IPS DF 6.9 (cell line): ENCODE measurements at regions not wholly inside any gene's neighbourhood (a gene's known extent, or its start where the extent isn't known, plus 50 kb on each side); places are given as distances from the start of the nearest gene placed in this dataset.

Source experiments
- DNase-seq: peaks from one replicate; pipeline ENCODE4 v3.0.0-alpha.2; 2013; ENCODE audit warnings: low read depth, low spot score
- H3K27ac ChIP-seq: one replicate; pipeline ENCODE4 v1.5.1; 2013; ENCODE audit warnings: low read length, control low read depth
- H3K27me3 ChIP-seq: 2 replicates; pipeline ENCODE4 v1.6.1; 2013; ENCODE audit warnings: mild to moderate bottlenecking, low read length; ENCODE audit not compliant: control insufficient read depth, insufficient read depth
- H3K36me3 ChIP-seq: 2 replicates; pipeline ENCODE4 v1.6.1; 2013; ENCODE audit warnings: low read length; ENCODE audit not compliant: control insufficient read depth, insufficient read depth
- H3K4me1 ChIP-seq: 2 replicates; pipeline ENCODE4 v1.6.1; 2013; ENCODE audit warnings: low read length; ENCODE audit not compliant: control insufficient read depth, insufficient read depth
- H3K4me3 ChIP-seq: 2 replicates; pipeline ENCODE4 v1.5.1; 2013; ENCODE audit warnings: mild to moderate bottlenecking, low read length
- H3K9me3 ChIP-seq: 2 replicates; pipeline ENCODE4 v1.6.1; 2013; ENCODE audit warnings: low read length, inconsistent platforms; ENCODE audit not compliant: control insufficient read depth, insufficient read depth
- WGBS: extraction: QIAGEN DNeasy Blood & Tissue Kit; methylation state at CpG from one replicate; pipeline ENCODE4 v1.1.7; 2013; ENCODE audit warnings: mixed read lengths, missing lambda C conversion rate; ENCODE audit not compliant: insufficient read length, insufficient coverage; 5-methylcytosine and 5-hydroxymethylcytosine counted together

GRCh38 chr5:118043531-118043930 is 944.8 kb downstream of the DTWD2 start:
- Histone ChIP-seq H3K4me3 (no peak overlapping the region), H3K27ac (no peak overlapping the region), H3K4me1 (no peaks in the 10 kb centered on the region), H3K36me3 (no peaks in the 10 kb centered on the region), H3K27me3 (no peaks in the 10 kb centered on the region), H3K9me3 (no peaks in the 10 kb centered on the region)
- DNase-seq: no peak

GRCh38 chr5:118042076-118042475 is 946.3 kb downstream of the DTWD2 start:
- Histone ChIP-seq H3K4me3 (no peak overlapping the region), H3K27me3 (no peaks in the 10 kb centered on the region), H3K9me3 (no peaks in the 10 kb centered on the region), H3K4me1 (no peaks in the 10 kb centered on the region), H3K27ac (no peak overlapping the region), H3K36me3 (no peaks in the 10 kb centered on the region)
- DNase-seq: no peak
- 100% methylated on average over 1 of the region's 2 CpGs for WGBS

- no peak overlapping the region for H3K4me3 ChIP-seq
- no peaks in the 10 kb centered on the region for H3K27me3 ChIP-seq
- no peaks in the 10 kb centered on the region for H3K4me1 ChIP-seq
- no CpG with 5 or more reads among the region's 1 CpG for WGBS
- no peak overlapping the region for H3K27ac ChIP-seq
- no peak for DNase-seq
- H3K9me3 ChIP-seq: no peaks in the 10 kb centered on the region
- H3K36me3 ChIP-seq: no peaks in the 10 kb centered on the region
These were observed 947.9 kb downstream of the DTWD2 start for GRCh38 chr5:118040496-118040895.

GRCh38 chr5:118033686-118034338 is 954.5 kb downstream of the DTWD2 start:
- no CpG with 5 or more reads among the region's 31 CpGs for WGBS
- no peak overlapping the region for H3K4me3 ChIP-seq
- no peaks in the 10 kb centered on the region for H3K4me1 ChIP-seq
- no peak for DNase-seq
- H3K27me3 ChIP-seq: no peaks in the 10 kb centered on the region
- no peak overlapping the region for H3K27ac ChIP-seq
- no peaks in the 10 kb centered on the region for H3K9me3 ChIP-seq
- no peaks in the 10 kb centered on the region for H3K36me3 ChIP-seq

GRCh38 chr5:118029807-118030206 is 958.5 kb downstream of the DTWD2 start:
- Histone ChIP-seq H3K4me3 (no peak overlapping the region), H3K27ac (no peak overlapping the region), H3K4me1 (no peaks in the 10 kb centered on the region), H3K27me3 (no peaks in the 10 kb centered on the region), H3K36me3 (no peaks in the 10 kb centered on the region), H3K9me3 (no peaks in the 10 kb centered on the region)
- no peak for DNase-seq
- WGBS: no CpG with 5 or more reads among the region's 1 CpG

- Histone ChIP-seq H3K4me1 (no peaks in the 10 kb centered on the region), H3K36me3 (no peaks in the 10 kb centered on the region), H3K4me3 (no peak overlapping the region), H3K27ac (no peak overlapping the region), H3K9me3 (no peaks in the 10 kb centered on the region), H3K27me3 (no peaks in the 10 kb centered on the region)
- DNase-seq: no peak
- WGBS: no CpG with 5 or more reads among the region's 2 CpGs
These were observed 966.3 kb downstream of the DTWD2 start for GRCh38 chr5:118022062-118022461.

- H3K4me3 ChIP-seq: no peak overlapping the region
These were observed 970.8 kb downstream of the DTWD2 start for GRCh38 chr5:118017536-118017935.

GRCh38 chr5:118016396-118016795 is 972.0 kb downstream of the DTWD2 start:
- H3K9me3 ChIP-seq: no peaks in the 10 kb centered on the region
- H3K36me3 ChIP-seq: no peaks in the 10 kb centered on the region
- H3K27me3 ChIP-seq: no peaks in the 10 kb centered on the region
- no peak overlapping the region for H3K27ac ChIP-seq
- no peak overlapping the region for H3K4me3 ChIP-seq
- no peak for DNase-seq
- H3K4me1 ChIP-seq: no peaks in the 10 kb centered on the region

More at GRCh38 chr5:118017536-118017935, 970.8 kb downstream of the DTWD2 start:
- H3K4me1 ChIP-seq: no peaks in the 10 kb centered on the region
- no peaks in the 10 kb centered on the region for H3K36me3 ChIP-seq
- H3K9me3 ChIP-seq: no peaks in the 10 kb centered on the region
- no peaks in the 10 kb centered on the region for H3K27me3 ChIP-seq
- WGBS: no CpG with 5 or more reads among the region's 5 CpGs
- H3K27ac ChIP-seq: no peak overlapping the region
- DNase-seq: no peak

- no peak overlapping the region for H3K4me3 ChIP-seq
- no peak for DNase-seq
- no CpG with 5 or more reads among the region's 2 CpGs for WGBS
- H3K9me3 ChIP-seq: no peaks in the 10 kb centered on the region
- H3K27ac ChIP-seq: no peak overlapping the region
- H3K36me3 ChIP-seq: no peaks in the 10 kb centered on the region
- no peaks in the 10 kb centered on the region for H3K4me1 ChIP-seq
- no peaks in the 10 kb centered on the region for H3K27me3 ChIP-seq
These were observed 972.8 kb downstream of the DTWD2 start for GRCh38 chr5:118015511-118015910.

GRCh38 chr5:118009741-118010297 is 978.5 kb downstream of the DTWD2 start:
- no peaks in the 10 kb centered on the region for H3K36me3 ChIP-seq
- H3K27me3 ChIP-seq: no peaks in the 10 kb centered on the region
- no CpG with 5 or more reads among the region's 1 CpG for WGBS
- no peak for DNase-seq
- H3K4me1 ChIP-seq: no peaks in the 10 kb centered on the region
- H3K9me3 ChIP-seq: no peaks in the 10 kb centered on the region
- no peak overlapping the region for H3K4me3 ChIP-seq
- no peak overlapping the region for H3K27ac ChIP-seq

- no CpG with 5 or more reads among the region's 1 CpG for WGBS
- Histone ChIP-seq H3K4me3 (no peak overlapping the region), H3K36me3 (no peaks in the 10 kb centered on the region)
These were observed 979.6 kb downstream of the DTWD2 start for GRCh38 chr5:118008779-118009178.

More at GRCh38 chr5:118008779-118009178, 979.6 kb downstream of the DTWD2 start:
- H3K4me1 ChIP-seq: no peaks in the 10 kb centered on the region
- H3K27ac ChIP-seq: no peak overlapping the region
- H3K27me3 ChIP-seq: no peaks in the 10 kb centered on the region
- no peaks in the 10 kb centered on the region for H3K9me3 ChIP-seq
- DNase-seq: no peak
